Stimulated activated naive CD8-positive, alpha-beta T cell treated with anti-CD3 and anti-CD28 coated beads, Interleukin-15, amount 100 ng/mL, for 72 hours (primary cell): ENCODE measurements at regions not wholly inside any gene's neighbourhood (a gene's known extent, or its start where the extent isn't known, plus 50 kb on each side); places are given as distances from the start of the nearest gene placed in this dataset.

ENCODE experiments used
- ATAC-seq: fragments of 150-1000 bp; cut with Tn5 transposase; 2 replicates; pipeline ENCODE4 v1.10.0; 2021; ENCODE audit warnings: mild to moderate bottlenecking, moderate library complexity
- DNase-seq, 2 donors: peaks; one replicate each; pipeline ENCODE4 v3.0.0; 2021 to 2022
- H3K27ac Mint-ChIP-seq, 2 donors: one replicate each; pipeline ENCODE4 v1.8.0; 2022; ENCODE audit warnings: mild to moderate bottlenecking in 2 of 2, mixed read lengths in 2 of 2, moderate library complexity in 2 of 2
- H3K27me3 Mint-ChIP-seq: one replicate; pipeline ENCODE4 v1.8.0; 2022; ENCODE audit warnings: mixed read lengths
- H3K4me1 Mint-ChIP-seq: one replicate; pipeline ENCODE4 v1.8.0; 2022; ENCODE audit warnings: mild to moderate bottlenecking, mixed read lengths
- H3K4me3 Mint-ChIP-seq, 2 donors: one replicate each; pipeline ENCODE4 v1.8.0; 2022; ENCODE audit warnings: mild to moderate bottlenecking in 2 of 2, mixed read lengths in 2 of 2, moderate library complexity in 1 of 2
- H3K9me3 Mint-ChIP-seq, 2 donors: one replicate each; pipeline ENCODE4 v1.8.0; 2022; ENCODE audit warnings: mixed read lengths in 2 of 2

GRCh38 chr5:2403296-2403695 is 348.2 kb downstream of the IRX2 start:
- ATAC-seq: no peak
- H3K27me3 Mint-ChIP-seq: peaks cover 6% of the 10 kb centered on the region

DNA sequence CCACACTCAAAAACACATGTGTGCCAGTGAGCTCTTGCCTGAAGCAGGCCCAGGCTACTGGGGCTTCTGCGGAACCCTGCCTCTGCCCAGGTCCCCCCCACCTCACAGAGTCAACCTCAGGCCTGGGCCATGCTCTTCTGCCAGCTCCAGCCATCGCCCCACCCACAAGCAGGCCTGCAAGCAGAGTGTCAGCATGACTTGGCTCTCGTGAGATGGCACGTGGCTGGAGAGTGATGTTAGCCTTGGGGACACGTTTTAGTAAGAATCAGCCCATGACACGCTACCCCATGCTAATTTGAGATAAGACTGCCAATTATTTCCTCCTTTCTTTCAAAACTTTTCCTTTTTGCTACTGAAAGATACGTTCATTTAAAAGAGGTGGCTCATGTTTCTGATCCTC is 351.7 kb downstream of the IRX2 start:
- Mint-ChIP-seq H3K4me3 (no peak overlapping the region), H3K27me3 (no peaks in the 10 kb centered on the region), H3K9me3 (no peaks in the 10 kb centered on the region), H3K27ac (no peak overlapping the region), H3K4me1 (no peaks in the 10 kb centered on the region)
- ATAC-seq (no peak), DNase-seq (no peak)

More at GRCh38 chr5:2403296-2403695, 348.2 kb downstream of the IRX2 start:
- Mint-ChIP-seq H3K4me3 (no peak overlapping the region), H3K27ac (no peak overlapping the region), H3K4me1 (no peaks in the 10 kb centered on the region), H3K9me3 (no peaks in the 10 kb centered on the region)
- no peak for DNase-seq

DNA sequence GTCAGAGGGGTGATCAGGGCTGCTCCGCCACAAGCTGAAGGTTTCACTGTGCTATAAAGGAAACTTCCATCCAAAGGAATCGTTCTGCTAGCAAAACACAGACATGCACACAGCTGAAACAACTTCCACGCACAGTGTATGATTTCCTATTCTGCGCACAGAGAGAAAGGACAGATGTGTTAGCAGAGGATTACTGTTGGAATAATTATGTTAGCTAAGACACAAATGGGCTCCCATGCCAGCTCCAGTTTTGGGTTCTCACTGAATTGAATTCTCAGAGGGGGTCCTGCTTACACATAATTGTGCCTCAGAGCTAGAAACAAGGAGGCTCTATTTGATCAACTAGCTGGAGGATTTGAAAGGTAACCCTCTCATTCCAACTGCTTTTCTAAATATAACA is 352.4 kb downstream of the IRX2 start:
- no peaks in the 10 kb centered on the region for H3K9me3 Mint-ChIP-seq
- DNase-seq (no peak), ATAC-seq (no peak)
- no peak overlapping the region for H3K4me3 Mint-ChIP-seq
- no peaks in the 10 kb centered on the region for H3K27me3 Mint-ChIP-seq
- no peaks in the 10 kb centered on the region for H3K4me1 Mint-ChIP-seq
- no peak overlapping the region for H3K27ac Mint-ChIP-seq

- ATAC-seq (no peak), DNase-seq (no peak)
- Mint-ChIP-seq H3K4me1 (no peaks in the 10 kb centered on the region), H3K9me3 (no peaks in the 10 kb centered on the region), H3K4me3 (no peak overlapping the region), H3K27me3 (peaks cover 17% of the 10 kb centered on the region), H3K27ac (peak overlapping the region in 1 of 2 donors; percentile 45)
Measured at GRCh38 chr5:2393556-2393955, 357.9 kb downstream of the IRX2 start.

DNA sequence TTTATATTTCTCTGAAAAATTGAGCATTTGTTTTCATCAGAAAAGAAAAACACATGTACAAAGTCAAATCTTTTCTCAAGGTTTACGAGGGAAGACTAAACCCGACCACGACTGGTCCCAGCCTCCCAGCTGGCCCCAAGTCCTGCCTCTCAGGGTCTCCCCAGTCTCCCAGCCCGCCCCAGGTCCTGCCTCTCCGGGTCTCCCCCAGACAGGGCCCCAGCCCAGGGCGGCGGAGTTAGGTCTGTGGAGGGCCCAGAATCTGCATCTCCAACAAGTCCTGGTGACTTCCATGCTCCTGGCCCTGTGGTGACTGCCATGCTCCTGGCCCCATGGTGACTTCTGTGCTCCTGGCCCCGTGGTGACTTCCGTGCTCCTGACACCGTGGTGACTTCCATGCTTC is 359.9 kb downstream of the IRX2 start:
- ATAC-seq (no peak), DNase-seq (no peak)
- H3K27me3 Mint-ChIP-seq: peaks cover 17% of the 10 kb centered on the region

GRCh38 chr5:2391021-2391420 is 360.5 kb downstream of the IRX2 start:
- H3K4me1 Mint-ChIP-seq: no peaks in the 10 kb centered on the region
- no peak overlapping the region for H3K27ac Mint-ChIP-seq
- no peak overlapping the region for H3K4me3 Mint-ChIP-seq
- no peak for ATAC-seq
- no peaks in the 10 kb centered on the region for H3K9me3 Mint-ChIP-seq
- no peak for DNase-seq
- peaks cover 17% of the 10 kb centered on the region for H3K27me3 Mint-ChIP-seq

More for the DNA sequence above, 359.9 kb downstream of the IRX2 start:
- no peaks in the 10 kb centered on the region for H3K4me1 Mint-ChIP-seq
- no peak overlapping the region for H3K27ac Mint-ChIP-seq
- H3K9me3 Mint-ChIP-seq: no peaks in the 10 kb centered on the region
- no peak overlapping the region for H3K4me3 Mint-ChIP-seq

GRCh38 chr5:2388571-2388970 is 362.9 kb downstream of the IRX2 start:
- Mint-ChIP-seq H3K4me1 (no peaks in the 10 kb centered on the region), H3K9me3 (no peaks in the 10 kb centered on the region), H3K27me3 (peaks cover 17% of the 10 kb centered on the region), H3K4me3 (no peak overlapping the region), H3K27ac (no peak overlapping the region)
- no peak for ATAC-seq
- DNase-seq: no peak

DNA sequence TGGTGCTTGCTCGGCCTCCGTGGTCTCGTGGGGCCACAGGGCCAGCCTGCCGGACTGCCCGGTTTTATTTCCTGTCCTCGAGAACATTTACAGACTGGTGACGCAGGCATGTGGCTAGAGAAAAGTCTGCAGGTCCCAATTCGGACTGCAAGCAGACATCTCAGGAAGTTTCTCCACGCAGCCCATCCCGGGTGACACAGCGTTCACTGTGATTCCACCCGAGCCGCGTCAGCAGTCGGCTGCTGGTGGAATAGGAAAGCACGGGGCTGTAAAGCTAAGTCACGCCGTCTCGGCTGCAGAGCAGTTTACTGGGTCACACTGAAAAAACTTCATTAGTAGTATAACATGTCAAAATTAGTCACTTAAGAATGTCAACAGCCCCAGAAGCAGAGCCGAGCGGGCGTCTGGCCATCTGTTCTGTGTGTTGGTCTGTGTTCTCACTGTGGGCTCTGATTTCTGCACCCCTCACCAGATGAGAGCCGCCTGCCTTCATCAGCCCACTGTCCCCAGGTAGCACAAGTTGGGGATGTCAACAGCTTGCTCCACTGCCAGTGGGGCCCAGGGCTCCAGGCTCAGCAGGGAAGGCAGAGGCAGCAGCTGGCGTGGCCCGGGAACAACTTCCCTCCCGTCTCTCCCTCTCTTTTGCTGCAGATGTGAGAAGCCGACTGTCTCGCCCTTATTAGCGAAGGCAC is 363.7 kb downstream of the IRX2 start:
- H3K4me1 Mint-ChIP-seq: no peaks in the 10 kb centered on the region
- H3K4me3 Mint-ChIP-seq: no peak overlapping the region
- H3K9me3 Mint-ChIP-seq: no peaks in the 10 kb centered on the region
- no peak for ATAC-seq
- H3K27ac Mint-ChIP-seq: no peak overlapping the region
- DNase-seq: no peak
- peaks cover 15% of the 10 kb centered on the region for H3K27me3 Mint-ChIP-seq

- no peaks in the 10 kb centered on the region for H3K4me1 Mint-ChIP-seq
- H3K27ac Mint-ChIP-seq: no peak overlapping the region
- no peak for DNase-seq
- no peaks in the 10 kb centered on the region for H3K9me3 Mint-ChIP-seq
- no peak overlapping the region for H3K4me3 Mint-ChIP-seq
- H3K27me3 Mint-ChIP-seq: peaks cover 10% of the 10 kb centered on the region
- ATAC-seq: no peak
Measured at GRCh38 chr5:2387250-2387633, 364.2 kb downstream of the IRX2 start.

DNA sequence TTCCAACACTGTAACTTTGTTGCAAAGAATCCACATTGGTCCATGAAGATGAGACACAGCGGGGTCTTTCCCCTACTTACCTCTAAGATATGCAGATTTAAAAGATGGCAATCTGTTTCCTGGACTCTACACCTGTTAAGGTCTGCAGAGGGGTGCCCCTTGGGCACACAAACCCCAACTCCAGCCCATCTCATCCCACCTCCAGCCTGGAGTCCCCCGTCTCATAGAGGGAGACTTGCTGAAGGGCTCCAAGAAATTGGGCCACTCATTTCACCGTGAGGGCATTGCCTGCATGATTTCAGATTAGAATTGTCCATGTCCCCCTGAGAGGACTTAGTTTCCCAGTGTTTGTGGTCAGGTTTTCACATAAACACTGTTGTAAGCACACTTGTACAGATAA is 365.7 kb downstream of the IRX2 start:
- no peak for ATAC-seq
- Mint-ChIP-seq H3K4me1 (no peaks in the 10 kb centered on the region), H3K9me3 (no peaks in the 10 kb centered on the region), H3K27ac (no peak overlapping the region), H3K4me3 (no peak overlapping the region), H3K27me3 (peaks cover 10% of the 10 kb centered on the region)
- DNase-seq: no peak

DNA sequence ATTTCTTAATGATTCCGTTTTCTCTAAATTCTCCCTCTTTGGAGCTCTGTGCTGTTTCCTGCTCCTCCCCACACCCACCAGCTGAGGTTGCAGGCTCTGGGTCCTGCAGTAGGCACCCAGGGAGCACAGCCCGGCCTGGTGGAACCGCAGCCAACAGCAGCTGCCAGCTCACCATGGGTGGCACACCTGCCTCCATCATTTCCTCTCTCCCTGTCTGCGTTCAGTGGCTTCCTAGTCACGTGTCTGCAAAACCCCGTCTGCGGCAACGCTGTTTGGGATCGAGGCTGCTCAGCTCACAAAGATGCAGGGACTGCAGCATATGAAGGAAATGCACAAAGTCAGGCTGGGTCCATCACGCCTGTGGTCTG is 367.8 kb downstream of the IRX2 start:
- ATAC-seq (no peak), DNase-seq (no peak)
- Mint-ChIP-seq H3K4me3 (no peak overlapping the region), H3K4me1 (no peaks in the 10 kb centered on the region), H3K27me3 (no peaks in the 10 kb centered on the region), H3K27ac (no peak overlapping the region), H3K9me3 (no peaks in the 10 kb centered on the region)

DNA sequence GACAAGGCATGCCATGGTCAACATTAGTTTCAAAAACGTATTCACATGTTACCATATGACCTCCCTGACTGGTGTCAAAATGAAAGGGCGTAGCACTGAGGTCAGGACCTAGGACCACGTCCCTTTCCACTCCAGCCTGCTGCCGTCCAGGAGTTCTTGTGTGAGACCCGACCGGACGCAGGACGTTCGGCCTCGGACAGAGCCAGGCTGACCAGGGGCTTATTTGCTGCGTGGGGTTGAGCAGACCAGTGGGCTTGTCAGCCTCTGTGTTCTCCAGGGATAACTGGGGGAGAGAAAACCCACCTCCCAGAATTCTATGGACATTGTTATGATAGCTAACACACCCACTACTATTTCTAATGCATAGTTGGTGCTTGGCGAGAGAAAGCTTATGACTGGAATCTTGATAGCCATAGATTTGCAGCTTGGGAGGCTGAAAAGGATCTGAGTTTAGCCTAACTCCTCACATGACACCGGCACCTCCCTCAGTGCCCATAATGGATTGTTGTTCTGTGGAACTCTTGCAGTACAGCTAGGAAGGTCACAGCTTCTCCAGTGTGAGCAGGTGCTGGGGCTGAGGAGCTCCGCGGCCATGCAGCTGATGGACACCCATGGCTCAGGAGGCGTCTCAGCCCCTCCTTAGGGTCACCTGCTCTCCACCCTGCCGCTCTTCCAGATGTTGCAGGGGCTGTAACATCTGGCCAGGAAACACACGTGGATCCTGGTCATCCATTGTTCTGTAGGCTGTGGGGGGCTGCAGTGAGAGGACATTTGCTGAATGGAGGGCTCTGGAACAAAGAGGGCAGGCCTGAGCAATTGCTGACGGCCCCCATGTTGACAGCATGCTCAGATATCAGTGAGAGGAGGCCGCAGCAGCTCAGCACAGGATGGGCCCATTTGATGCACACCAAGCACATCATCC is 368.4 kb downstream of the IRX2 start:
- Mint-ChIP-seq H3K4me1 (no peaks in the 10 kb centered on the region), H3K27ac (no peak overlapping the region), H3K27me3 (no peaks in the 10 kb centered on the region), H3K4me3 (no peak overlapping the region), H3K9me3 (no peaks in the 10 kb centered on the region)
- DNase-seq (no peak), ATAC-seq (no peak)

- H3K27ac Mint-ChIP-seq: no peak overlapping the region
- no peaks in the 10 kb centered on the region for H3K4me1 Mint-ChIP-seq
- no peak overlapping the region for H3K4me3 Mint-ChIP-seq
- no peaks in the 10 kb centered on the region for H3K9me3 Mint-ChIP-seq
- ATAC-seq (no peak), DNase-seq (no peak)
- H3K27me3 Mint-ChIP-seq: no peaks in the 10 kb centered on the region
Measured at GRCh38 chr5:2381861-2382260, 369.6 kb downstream of the IRX2 start.

- DNase-seq (no peak), ATAC-seq (no peak)
- H3K27me3 Mint-ChIP-seq: no peaks in the 10 kb centered on the region
- H3K4me3 Mint-ChIP-seq: no peak overlapping the region
- no peak overlapping the region for H3K27ac Mint-ChIP-seq
- no peaks in the 10 kb centered on the region for H3K4me1 Mint-ChIP-seq
- H3K9me3 Mint-ChIP-seq: no peaks in the 10 kb centered on the region
Measured at GRCh38 chr5:2381070-2381469, 370.4 kb downstream of the IRX2 start.

DNA sequence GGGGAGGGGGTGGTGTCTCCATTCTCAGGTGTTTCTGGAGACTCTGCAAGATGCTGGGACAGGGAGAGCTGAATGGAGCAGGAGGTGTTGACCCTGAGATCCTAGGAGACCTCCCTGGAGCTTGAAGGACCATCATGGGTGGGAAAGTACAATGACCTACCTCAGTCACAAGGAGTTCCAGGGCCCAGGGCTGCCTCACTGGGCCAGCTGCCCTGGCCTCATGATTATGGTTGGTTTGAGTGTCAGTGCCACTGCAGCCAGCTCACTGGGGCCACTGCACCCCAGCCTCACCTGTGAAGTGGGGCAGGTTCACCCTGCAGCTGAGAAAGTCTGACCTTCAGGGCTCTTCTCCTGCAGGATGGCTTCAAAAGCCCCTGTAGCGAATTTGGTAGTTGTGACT is 372.5 kb downstream of the IRX2 start:
- Mint-ChIP-seq H3K27ac (no peak overlapping the region), H3K9me3 (no peaks in the 10 kb centered on the region), H3K4me3 (no peak overlapping the region), H3K4me1 (no peaks in the 10 kb centered on the region), H3K27me3 (no peaks in the 10 kb centered on the region)
- ATAC-seq (no peak), DNase-seq (no peak)

DNA sequence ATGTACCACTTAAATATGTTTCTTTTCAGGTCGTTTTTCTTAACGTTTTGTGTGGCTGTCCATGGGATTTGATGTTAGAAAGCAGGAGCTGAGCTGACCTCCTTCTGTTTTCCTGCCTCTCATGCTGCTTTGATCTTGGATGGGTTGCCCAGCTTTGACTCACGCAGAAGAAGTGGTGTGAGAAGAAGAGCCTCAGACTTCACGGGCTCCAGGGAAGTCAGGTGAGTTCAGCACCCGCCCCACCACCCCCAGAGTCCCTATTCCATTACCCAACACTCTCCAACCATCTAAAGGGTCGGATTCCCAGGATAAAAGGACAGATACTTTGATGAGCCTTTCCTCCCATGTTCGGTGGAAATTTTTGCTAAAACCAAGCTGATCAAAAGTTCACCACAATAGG is 373.4 kb downstream of the IRX2 start:
- no peak overlapping the region for H3K4me3 Mint-ChIP-seq
- H3K27me3 Mint-ChIP-seq: no peaks in the 10 kb centered on the region
- peaks cover 3 to 6% of the 10 kb centered on the region in 2 donors for H3K9me3 Mint-ChIP-seq
- no peaks in the 10 kb centered on the region for H3K4me1 Mint-ChIP-seq
- no peak overlapping the region for H3K27ac Mint-ChIP-seq
- DNase-seq (no peak), ATAC-seq (no peak)
